ENCODE measurements at regions not wholly inside any gene's neighbourhood (a gene's known extent, or its start where the extent isn't known, plus 50 kb on each side); places are given as distances from the start of the nearest gene placed in this dataset.
"Not testable (repeated sequence)": the region's sequence is repeated elsewhere in the genome, so short reads cannot be mapped to it uniquely, and the experiment has no call there.

DNA sequence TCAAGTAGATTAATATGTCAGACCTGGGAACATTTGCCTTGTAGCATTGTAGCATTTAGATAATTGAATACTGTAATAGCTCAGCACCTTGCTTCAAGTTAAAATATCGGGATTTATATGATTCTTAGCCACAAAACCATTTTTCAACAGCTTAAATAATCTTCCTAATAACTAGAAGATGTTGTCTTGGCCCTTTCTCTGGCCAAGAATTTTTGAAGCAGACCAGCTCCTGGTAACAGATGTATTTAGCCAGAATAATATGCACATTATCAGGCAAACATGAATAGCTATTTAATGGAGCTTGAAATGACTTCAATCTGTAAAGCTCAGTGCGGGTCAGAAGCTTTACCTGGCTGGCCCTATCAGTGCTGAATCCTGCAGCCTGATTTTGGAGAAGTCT, 913.1 kb downstream of the AACS start:
- in situ Hi-C loops (cut with HindIII; ENCODE audit: low pct_unique_long_range_greater_than_20kb, low sequenced_read_pairs): no loop called here
- no peak for DNase-seq (ENCODE audit: low read depth, low spot score)

DNA sequence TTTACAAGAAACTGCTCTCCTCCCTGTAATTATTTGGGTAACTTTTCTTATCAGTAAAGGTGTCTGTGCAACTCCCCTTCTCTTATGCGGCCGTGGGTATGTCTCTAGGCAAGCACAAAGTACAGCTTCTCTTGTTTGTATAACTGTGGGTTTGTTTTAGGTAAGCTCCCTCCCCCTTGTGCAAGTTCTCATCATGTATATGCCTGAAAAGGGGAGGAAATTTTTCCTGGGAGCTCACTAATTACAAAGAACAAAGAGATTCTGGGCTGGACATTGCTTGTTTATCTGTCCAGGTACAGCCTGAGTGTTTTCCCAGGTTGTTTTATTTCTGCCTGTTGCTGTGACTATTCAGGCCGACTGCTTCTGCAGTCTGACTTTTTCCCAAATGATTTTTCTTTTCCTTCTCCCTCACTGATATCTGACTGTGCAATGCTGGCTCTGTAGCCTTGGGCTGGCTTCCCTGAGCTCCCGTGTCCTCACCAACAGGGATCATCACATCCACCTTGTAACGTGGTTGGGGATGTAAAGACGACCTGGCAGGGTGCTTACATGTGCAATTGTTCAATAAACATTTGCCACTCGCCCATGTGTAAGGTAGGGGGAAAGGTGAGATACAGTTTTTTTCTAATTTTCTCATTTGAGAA, 916.5 kb downstream of the AACS start:
- DNase-seq (ENCODE audit: low read depth, low spot score): no peak
- in situ Hi-C loops (cut with HindIII; ENCODE audit: low pct_unique_long_range_greater_than_20kb, low sequenced_read_pairs): no loop called here

DNA sequence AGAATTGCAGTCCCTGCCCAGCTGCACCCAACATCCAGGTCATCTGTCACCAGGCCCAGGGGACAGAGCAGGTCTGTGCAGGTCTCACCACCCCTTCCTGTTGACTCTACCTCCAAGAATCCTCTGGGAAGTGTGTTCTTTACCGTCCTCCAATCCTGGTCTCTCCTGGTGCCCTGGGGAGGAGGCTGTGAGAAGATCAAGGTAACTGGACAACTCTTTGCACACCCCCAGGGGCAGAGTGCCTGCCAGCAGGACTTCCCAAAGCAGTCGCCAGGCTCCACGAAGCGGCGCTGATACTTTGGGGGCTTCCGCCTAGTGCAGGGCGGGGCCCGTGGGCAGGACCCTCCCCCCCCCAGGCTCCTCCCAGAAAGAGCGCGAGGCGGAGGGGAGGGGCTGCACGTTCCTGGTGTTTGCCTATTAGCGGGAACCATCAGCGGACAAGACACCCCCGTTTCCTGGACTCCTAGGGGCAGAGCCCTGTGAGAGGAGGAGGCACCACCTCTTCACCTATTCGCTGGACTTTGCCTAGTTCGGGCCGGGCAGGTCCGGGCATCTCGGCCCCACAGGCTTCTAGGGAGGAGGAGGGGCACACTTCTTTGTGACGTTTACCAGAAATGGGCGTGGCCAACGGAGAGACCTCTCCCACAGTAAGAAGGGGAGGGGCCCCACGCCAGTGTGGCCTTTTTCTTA, 918.0 kb downstream of the AACS start:
- in situ Hi-C loops (cut with HindIII; ENCODE audit: low pct_unique_long_range_greater_than_20kb, low sequenced_read_pairs): no loop called here
- peak; percentile 60 for DNase-seq (ENCODE audit: low read depth, low spot score)

DNA sequence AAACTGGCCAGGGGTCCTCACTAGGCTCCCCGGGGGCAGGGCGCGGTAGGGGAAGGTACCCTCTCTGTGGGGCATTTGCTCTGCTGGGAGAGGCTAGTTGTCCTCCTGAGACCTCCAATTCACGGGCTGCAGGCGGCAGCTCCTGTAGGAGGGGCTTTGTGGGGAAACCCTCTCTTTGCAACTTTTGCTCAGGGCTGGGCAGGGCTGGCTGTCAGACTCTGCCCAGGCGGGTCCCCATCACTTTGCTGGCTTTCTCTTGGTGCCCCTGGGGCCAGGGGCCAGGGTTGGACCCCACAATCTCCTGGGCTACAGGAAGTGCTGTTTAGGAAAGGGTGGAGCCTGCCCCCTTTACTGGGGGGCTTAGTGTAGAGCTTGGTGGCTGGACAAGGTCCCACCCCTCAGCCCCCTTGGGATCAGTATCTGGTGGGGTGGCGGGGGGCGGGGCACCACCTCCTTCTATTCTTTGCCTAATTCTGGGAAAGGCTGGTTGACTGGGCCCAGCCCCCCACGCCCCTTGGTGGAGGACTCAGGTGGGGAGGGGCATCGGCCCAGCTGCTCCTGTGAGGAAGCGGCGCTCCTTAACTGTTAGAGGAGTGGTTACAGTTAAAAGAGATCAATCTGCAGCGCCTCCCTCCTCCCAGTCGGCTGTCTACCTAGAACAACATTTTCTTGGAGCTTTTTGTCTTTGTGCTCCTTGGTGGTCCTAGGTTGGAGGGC, 918.7 kb downstream of the AACS start:
- DNase-seq (ENCODE audit: low read depth, low spot score): no peak
- in situ Hi-C loops (cut with HindIII; ENCODE audit: low pct_unique_long_range_greater_than_20kb, low sequenced_read_pairs): no loop called here

DNA sequence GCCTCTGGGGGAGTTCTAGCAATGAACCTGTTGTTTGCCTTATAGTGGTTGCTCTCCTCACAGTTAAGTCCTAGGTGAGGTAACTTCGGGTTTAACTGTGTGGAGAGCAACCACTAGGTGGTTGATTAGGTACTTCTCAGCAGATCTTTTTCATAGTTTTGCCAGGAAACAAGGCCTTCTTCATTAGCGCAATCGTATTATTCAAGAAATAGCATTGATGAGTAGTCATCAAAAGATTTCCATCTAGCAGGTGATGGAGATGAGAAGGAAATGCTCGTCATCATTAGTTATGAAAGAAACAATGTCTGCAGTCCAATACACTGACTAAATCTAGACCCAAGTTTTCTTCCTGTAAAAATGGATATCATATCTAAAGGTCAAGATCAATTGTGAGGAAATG, 923.3 kb downstream of the AACS start:
- no peak for DNase-seq (ENCODE audit: low read depth, low spot score)
- in situ Hi-C loops (cut with HindIII; ENCODE audit: low pct_unique_long_range_greater_than_20kb, low sequenced_read_pairs): no loop called here

DNA sequence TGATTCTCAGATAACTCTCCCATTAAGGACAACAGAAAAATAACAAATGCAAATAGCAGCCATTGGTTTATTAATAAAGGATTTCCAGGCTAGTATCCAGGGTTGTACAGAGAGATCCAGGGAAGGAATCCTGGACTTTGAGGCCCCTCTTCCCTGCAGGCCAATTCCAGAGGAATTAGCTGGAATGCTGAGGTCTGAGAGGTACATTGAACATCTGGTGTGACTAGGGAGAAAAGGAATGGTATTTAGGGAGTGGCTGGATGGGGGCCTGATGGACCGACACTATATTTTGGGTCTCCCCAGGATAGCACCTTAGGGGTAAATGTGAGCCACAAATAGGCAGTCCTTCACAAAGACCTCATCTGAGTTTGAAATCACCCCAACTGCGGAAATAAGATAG, 924.5 kb downstream of the AACS start:
- in situ Hi-C loops (cut with HindIII; ENCODE audit: low pct_unique_long_range_greater_than_20kb, low sequenced_read_pairs): no loop called here
- DNase-seq (ENCODE audit: low read depth, low spot score): no peak

- in situ Hi-C loops (cut with HindIII; ENCODE audit: low pct_unique_long_range_greater_than_20kb, low sequenced_read_pairs): no loop called here
- no peak for DNase-seq (ENCODE audit: low read depth, low spot score)
Observed at GRCh38 chr12:125996443-125996842, 931.2 kb downstream of the AACS start.

DNA sequence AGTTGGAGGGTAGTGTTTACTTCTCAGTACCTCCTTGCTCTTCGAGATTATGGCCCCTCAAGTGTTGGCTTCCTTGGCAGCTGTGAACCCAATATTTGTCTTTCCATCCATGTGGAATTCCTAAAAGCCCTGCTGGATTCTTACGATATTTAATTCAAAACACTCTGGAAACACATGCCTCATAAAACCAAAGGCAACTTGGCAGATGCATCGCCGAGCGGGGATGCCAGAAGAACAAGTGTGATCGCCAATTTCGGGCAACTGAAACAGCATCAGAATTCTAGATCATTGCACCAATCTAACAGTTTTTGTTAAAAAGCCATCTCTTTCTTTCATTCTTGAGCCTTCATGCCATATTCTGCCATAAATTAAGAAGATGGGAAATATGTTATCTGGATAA, 934.4 kb downstream of the AACS start:
- DNase-seq (ENCODE audit: low read depth, low spot score): no peak
- in situ Hi-C loops (cut with HindIII; ENCODE audit: low pct_unique_long_range_greater_than_20kb, low sequenced_read_pairs): no loop called here

DNA sequence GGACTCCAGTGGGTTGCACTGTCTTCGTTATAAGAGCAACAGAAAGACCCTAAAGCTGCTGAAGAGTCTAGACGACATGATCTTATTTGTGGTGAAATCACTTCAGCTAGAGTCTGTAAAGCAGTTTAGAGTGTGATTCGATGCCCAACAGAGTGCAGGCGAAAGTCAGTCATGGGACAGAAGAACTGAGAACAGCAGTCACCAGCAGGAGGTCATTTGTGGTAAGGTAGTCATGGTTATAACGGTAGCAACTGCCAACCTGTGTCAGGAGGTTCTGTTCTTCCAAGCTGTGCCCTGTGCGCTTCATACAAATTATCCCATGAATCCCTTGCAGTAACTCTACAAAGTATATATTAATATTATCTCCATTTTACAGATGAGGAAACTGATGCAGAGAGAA, 954.1 kb downstream of the AACS start:
- in situ Hi-C loops (cut with HindIII; ENCODE audit: low pct_unique_long_range_greater_than_20kb, low sequenced_read_pairs): no loop called here

GRCh38 chr12:126021675-126022074, 956.4 kb downstream of the AACS start:
- DNase-seq (ENCODE audit: low read depth, low spot score): no peak
- in situ Hi-C loops (cut with HindIII; ENCODE audit: low pct_unique_long_range_greater_than_20kb, low sequenced_read_pairs): no loop called here

More for the DNA sequence above, 954.1 kb downstream of the AACS start:
- no peak for DNase-seq (ENCODE audit: low read depth, low spot score)

- DNase-seq (ENCODE audit: low read depth, low spot score): no peak
- in situ Hi-C loops (cut with HindIII; ENCODE audit: low pct_unique_long_range_greater_than_20kb, low sequenced_read_pairs): no loop called here
Observed at GRCh38 chr12:126027825-126028224, 962.6 kb downstream of the AACS start.

DNA sequence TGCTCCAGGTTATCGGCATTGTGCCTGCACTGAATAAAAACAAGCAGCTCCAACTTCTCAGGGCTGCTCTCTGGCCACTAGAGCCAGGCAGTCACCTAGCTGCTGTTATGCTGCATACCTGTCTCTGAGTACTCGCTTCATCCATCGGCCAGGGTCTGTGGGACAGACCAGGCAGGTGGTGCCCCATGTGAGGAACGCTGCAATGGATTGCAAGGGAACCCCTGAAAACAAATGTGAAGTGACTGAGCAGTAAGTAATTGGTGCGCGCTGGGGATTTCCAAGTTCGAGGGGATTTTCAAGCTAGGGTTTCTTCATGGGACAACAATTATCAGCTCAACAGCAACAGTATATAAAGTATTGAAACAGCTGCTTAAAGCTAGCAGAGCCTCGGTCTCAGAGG, 965.3 kb downstream of the AACS start:
- no peak for DNase-seq (ENCODE audit: low read depth, low spot score)
- in situ Hi-C loops (cut with HindIII; ENCODE audit: low pct_unique_long_range_greater_than_20kb, low sequenced_read_pairs): no loop called here

GRCh38 chr12:126033751-126034150, 968.5 kb downstream of the AACS start:
- in situ Hi-C loops (cut with HindIII; ENCODE audit: low pct_unique_long_range_greater_than_20kb, low sequenced_read_pairs): no loop called here
- DNase-seq (ENCODE audit: low read depth, low spot score): no peak

- no peak for DNase-seq (ENCODE audit: low read depth, low spot score)
- in situ Hi-C loops (cut with HindIII; ENCODE audit: low pct_unique_long_range_greater_than_20kb, low sequenced_read_pairs): no loop called here
Observed at GRCh38 chr12:126036348-126036747, 971.1 kb downstream of the AACS start.

DNA sequence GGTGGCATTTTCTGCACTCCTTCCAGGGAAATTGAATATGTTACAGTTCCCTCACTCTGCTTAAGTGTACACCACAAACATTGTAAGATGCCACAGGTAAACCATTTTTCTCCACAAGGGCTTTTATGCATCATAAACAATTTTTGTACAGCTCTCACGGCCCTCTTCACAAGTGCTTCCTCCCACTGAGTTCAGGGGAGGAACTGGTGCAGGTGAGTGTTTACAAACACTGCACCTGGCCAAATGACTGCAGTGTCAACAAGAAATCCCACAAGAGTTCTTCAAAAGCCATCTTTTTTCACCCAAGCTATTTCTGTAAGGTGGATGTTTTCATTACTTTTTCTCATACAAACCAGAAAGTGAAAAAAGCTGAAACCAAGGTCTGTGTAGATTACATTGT, 973.2 kb downstream of the AACS start:
- in situ Hi-C loops (cut with HindIII; ENCODE audit: low pct_unique_long_range_greater_than_20kb, low sequenced_read_pairs): no loop called here
- no peak for DNase-seq (ENCODE audit: low read depth, low spot score)

DNA sequence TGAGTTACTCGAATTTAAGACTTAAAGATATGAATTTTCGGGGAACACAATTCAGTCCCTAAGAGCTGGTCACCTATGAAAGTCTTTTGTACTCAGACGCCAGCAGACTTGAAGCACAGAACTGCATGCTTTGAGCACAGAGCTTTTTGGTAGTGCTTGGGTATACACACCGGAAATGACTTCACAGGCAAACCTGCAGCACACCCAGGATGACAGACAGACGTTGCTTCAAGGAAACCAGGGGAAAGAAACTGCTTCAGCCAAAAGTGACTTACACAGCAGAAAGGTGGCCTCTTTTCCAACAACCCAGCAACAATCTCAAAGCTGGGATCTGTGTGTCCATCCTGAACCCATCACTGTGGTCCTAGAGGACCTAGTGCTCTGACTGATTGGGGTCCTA, 975.1 kb downstream of the AACS start:
- in situ Hi-C loops (cut with HindIII; ENCODE audit: low pct_unique_long_range_greater_than_20kb, low sequenced_read_pairs): no loop called here
- DNase-seq (ENCODE audit: low read depth, low spot score): no peak

GRCh38 chr12:126042286-126042685, 977.1 kb downstream of the AACS start:
- in situ Hi-C loops (cut with HindIII; ENCODE audit: low pct_unique_long_range_greater_than_20kb, low sequenced_read_pairs): no loop called here
- no peak for DNase-seq (ENCODE audit: low read depth, low spot score)

DNA sequence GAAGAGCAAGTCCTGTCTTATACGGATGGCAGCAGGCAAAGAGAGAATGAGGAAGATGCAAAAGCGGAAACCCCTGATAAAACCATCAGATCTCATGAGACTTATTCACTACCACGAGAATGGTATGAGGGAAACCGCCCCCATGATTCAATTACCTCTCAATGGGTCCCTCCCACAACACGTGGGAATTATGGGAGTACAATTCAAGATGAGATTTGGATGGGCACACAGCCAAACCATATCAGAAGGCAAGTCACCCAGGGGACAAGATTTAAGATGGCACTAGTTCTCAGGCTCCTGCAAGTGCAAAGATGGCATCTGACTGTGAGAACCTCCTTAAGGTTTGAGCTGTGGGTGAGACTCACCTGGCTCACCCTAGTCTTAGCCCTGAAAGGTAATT, 984.3 kb downstream of the AACS start:
- in situ Hi-C loops (cut with HindIII; ENCODE audit: low pct_unique_long_range_greater_than_20kb, low sequenced_read_pairs): not testable (repeated sequence)

GRCh38 chr12:126051611-126052107, 986.4 kb downstream of the AACS start:
- DNase-seq (ENCODE audit: low read depth, low spot score): no peak
- in situ Hi-C loops (cut with HindIII; ENCODE audit: low pct_unique_long_range_greater_than_20kb, low sequenced_read_pairs): no loop called here

More for the DNA sequence above, 984.3 kb downstream of the AACS start:
- not testable (repeated sequence) for DNase-seq (ENCODE audit: low read depth, low spot score)

Data from SK-MEL-5 (cell line).